Glomerular endothelial cell (primary cell): ENCODE measurements at regions not wholly inside any gene's neighbourhood (a gene's known extent, or its start where the extent isn't known, plus 50 kb on each side); places are given as distances from the start of the nearest gene placed in this dataset.
"Not testable (repeated sequence)": the region's sequence is repeated elsewhere in the genome, so short reads cannot be mapped to it uniquely, and the experiment has no call there.

Experiments
- DNase-seq: peaks from one replicate; pipeline ENCODE4 v3.0.0-alpha.2; 2011; ENCODE audit warnings: low read depth, low spot score; ENCODE audit errors: extremely low read depth

- DNase-seq = no peak
Observed at GRCh38 chr10:33489501-33490176, 155.2 kb upstream of the NRP1 start.

DNA sequence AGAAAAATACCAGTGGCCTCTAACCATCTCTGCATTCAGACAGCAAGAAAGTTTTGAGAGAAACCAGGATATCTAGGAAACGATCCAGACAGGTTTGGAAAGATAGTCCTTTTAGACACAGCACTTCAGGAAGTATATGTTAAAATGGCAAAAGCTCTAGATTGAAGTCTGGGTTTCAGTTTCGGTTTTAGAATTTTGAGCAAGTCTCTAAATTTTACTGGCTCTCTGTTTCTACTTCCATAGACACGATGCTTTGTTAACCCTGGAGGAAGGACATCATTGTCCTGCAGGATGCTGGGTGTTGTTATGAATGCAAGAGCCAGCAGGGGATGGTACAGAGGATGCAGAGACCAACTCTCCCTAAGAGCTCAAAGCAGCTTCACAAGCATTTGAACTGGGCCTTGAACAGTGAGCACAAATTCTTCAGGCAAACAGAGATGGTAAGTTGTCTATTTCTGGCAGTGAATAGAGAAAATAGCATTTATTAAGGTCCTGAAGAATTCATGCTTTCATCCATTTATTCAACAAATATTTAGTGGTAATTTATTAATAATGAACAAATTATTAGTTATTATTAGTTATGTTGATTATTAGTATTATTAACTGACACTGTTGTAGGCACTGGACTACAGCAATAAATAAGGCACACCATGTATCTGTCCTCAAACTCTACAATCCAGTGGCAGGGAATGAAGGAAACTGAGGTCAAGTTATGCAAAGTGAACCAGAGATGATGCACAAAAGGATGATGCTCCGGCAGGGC lies 152.7 kb upstream of the NRP1 start:
- DNase-seq = no peak

DNA sequence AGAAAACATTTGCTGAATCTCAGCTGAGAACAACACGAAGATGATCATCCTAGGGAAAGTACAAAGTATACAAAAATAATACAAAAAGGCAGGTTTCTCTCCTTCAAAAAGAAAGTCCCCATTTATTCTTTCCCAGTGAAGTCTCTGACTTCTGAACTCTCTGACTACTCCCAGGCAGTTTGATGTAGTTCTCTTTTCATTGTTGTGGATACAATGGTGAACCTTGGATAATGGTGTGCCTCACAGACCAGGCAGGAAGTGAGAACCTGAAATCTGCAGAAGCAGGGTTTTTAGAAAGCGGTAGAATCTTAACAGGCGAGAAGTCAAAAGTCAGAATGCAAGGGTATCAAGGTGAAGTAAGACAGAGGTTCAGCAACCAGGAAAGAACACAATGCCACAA lies 150.8 kb upstream of the NRP1 start:
- DNase-seq = no peak

GRCh38 chr10:33484787-33485186 lies 150.3 kb upstream of the NRP1 start:
- DNase-seq = no peak

- no peak for DNase-seq
Observed at GRCh38 chr10:33483816-33484190, 149.3 kb upstream of the NRP1 start.

DNA sequence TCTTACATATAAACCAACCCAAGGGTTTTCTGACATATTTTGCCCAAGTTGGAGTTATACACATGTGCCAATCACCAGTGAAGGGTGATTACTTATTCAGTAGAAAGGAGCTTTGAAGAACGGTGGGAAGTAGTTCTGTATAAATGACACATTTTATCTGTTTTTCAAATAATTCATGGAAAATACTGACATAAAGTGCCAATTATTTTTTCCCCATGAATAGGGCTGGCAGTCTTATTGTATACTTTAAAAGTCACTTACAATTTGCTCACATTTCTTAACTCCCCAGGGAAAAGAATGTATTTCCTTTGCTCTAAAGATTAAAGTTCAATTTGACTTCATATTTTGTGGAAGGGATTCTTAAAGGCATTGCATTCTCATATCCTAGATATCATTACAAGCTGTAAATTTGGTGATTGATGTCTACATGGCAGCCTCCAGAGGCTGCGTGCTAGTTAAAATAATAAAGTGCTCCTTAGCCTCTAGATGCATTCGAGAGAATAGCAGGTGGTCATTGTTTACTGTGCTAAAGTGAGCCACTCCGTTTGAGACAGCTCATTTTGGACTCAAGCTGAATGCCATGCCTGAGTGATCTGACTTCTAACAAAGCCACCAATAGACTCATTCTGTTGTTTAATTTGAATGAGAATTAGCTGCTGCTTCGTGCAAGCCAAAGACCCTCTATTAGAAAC lies 148.8 kb upstream of the NRP1 start:
- DNase-seq = no peak

- no peak for DNase-seq
Observed at GRCh38 chr10:33482486-33482885, 148.0 kb upstream of the NRP1 start.

DNA sequence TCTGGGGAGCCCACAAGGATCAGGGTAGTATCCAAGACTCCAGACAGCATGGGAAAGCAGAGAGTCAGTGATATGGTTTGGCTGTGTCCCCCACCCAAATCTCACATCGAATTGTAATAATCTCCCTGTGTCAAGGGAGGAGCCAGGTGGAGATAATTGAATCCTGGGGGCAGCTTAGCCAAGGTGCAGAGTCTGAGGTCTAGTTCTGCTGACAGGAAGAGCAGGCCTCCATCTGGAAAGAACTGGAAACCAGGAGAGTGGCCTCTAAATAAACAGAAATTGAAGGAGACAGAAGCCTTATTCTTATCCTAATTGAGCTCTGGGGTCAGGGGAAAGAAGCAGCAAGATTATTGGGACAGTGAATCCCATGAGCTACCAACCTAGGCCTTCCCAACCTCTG lies 146.7 kb upstream of the NRP1 start:
- DNase-seq = no peak

GRCh38 chr10:33480417-33480816 lies 145.9 kb upstream of the NRP1 start:
- DNase-seq = not testable (repeated sequence)

GRCh38 chr10:33478675-33479125 lies 144.2 kb upstream of the NRP1 start:
- no peak for DNase-seq

DNA sequence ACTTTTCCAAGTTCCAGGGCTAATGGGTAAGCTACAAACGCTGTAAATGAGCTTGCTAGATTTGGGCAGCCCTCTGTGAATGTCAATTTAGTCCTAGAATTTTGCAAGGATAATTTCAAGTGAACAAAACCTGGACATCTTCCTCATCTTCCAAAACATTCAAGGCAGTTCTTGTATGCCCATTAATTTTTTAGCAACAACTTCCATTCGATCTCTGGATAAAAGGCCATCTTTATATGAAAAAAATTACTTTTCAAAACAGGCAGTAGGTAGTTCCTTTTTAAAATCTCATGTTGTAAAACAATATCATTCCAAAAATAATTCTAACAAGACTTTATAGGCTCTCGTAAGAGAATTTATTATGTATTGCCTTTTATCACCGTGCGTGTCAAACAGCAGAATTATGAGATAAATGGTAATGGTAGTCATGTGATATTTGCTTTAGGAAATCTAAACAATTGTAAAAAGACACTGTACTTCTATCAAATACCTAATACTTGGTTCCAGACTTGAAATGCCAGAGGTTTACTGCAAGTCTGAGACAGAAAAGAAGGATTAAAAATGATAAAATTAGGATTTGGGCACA lies 143.7 kb upstream of the NRP1 start:
- no peak for DNase-seq

GRCh38 chr10:33477291-33478088 lies 143.0 kb upstream of the NRP1 start:
- no peak for DNase-seq

DNA sequence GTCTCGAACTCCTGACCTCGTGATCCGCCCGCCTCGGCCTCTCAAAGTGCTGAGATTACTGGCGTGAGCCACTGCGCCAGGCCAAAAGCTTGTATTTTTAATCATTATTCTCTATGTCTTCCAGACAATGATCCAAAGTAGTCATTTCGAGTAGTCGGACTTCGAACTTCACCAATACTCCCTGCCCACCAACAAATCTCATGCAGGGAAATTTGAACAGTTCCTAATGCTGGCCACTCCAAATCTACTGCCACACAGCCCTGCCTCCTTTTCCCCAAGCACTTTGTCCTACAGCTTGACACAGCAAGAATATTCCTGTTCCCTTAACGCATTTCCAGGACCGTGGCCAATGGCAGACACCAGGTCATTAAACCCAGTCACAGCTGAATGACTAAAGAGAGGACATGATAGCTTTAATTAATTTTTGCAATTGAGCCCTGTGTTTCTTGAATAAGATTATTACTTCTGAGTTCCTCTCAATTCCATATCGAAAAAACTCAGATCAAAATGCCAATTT lies 142.3 kb upstream of the NRP1 start:
- no peak for DNase-seq

- DNase-seq = no peak
Observed at GRCh38 chr10:33473688-33474087, 139.2 kb upstream of the NRP1 start.

DNA sequence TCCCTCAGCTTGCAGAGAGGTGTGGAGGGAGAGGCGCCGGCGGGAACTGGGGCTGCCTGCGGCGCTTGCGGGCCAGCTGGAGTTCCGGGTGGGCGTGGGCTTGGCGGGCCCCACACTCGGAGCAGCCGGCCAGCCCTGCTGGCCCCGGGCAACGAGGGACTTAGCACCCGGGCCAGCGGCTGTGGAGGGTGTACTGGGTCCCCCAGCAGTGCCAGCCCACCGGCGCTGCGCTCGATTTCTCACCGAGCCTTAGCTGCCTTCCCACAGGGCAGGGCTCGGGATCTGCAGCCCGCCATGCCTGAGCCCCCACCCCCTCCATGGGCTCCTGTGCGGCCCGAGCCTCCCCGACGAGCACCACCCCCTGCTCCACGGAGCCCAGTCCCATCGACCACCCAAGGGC lies 133.5 kb upstream of the NRP1 start:
- DNase-seq = not testable (repeated sequence)

DNA sequence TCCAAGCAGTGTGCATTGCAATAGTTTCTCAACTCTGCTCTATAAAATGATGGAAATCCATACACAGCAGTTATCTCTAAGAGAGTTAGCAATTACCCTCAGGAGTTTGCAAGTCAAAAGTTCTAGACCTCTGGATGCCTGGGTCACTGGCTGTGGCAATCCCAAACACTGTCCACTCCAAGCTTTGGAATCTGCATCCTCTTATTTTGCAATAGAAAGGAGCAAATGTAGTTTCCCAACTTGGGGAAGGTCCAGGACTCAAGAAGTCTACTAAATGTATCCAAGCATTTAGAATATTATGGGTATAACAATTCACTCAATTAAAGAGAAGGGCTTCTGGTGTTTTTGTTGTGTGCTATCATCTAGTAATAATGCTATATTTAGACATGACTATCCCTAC lies 131.3 kb upstream of the NRP1 start:
- DNase-seq = no peak

GRCh38 chr10:33463011-33463410 lies 128.5 kb upstream of the NRP1 start:
- no peak for DNase-seq

GRCh38 chr10:33461295-33461640 lies 126.8 kb upstream of the NRP1 start:
- DNase-seq = no peak

GRCh38 chr10:33460505-33461294 lies 126.2 kb upstream of the NRP1 start:
- DNase-seq = no peak

- no peak for DNase-seq
Observed at GRCh38 chr10:33459602-33460001, 125.1 kb upstream of the NRP1 start.
